ENCODE measurements at regions not wholly inside any gene's neighbourhood (a gene's known extent, or its start where the extent isn't known, plus 50 kb on each side); places are given as distances from the start of the nearest gene placed in this dataset.

GRCh38 chr3:177611752-177612334, 414.6 kb upstream of the TBL1XR1 start:
- no peak for TF ChIP-seq CTCF (IDR thresholded peaks at IDR 0.05; ENCODE audit: low read depth, low read length)
- no peak overlapping the region for H3K4me3 ChIP-seq (ENCODE audit: low read depth, low read length)

- H3K4me3 ChIP-seq (ENCODE audit: low read depth, low read length): no peak overlapping the region
- TF ChIP-seq CTCF (IDR thresholded peaks at IDR 0.05; ENCODE audit: low read depth, low read length): no peak
Measured at GRCh38 chr3:177613901-177614300, 416.6 kb upstream of the TBL1XR1 start.

GRCh38 chr3:177615015-177615414, 417.7 kb upstream of the TBL1XR1 start:
- no peak for TF ChIP-seq CTCF (IDR thresholded peaks at IDR 0.05; ENCODE audit: low read depth, low read length)
- no peak overlapping the region for H3K4me3 ChIP-seq (ENCODE audit: low read depth, low read length)

- no peak for TF ChIP-seq CTCF (IDR thresholded peaks at IDR 0.05; ENCODE audit: low read depth, low read length)
- H3K4me3 ChIP-seq (ENCODE audit: low read depth, low read length): no peak overlapping the region
Measured at GRCh38 chr3:177618873-177619733, 421.8 kb upstream of the TBL1XR1 start.

- TF ChIP-seq CTCF (IDR thresholded peaks at IDR 0.05; ENCODE audit: low read depth, low read length): no peak
- no peak overlapping the region for H3K4me3 ChIP-seq (ENCODE audit: low read depth, low read length)
Measured at GRCh38 chr3:177620073-177620472, 422.8 kb upstream of the TBL1XR1 start.

- no peak for TF ChIP-seq CTCF (IDR thresholded peaks at IDR 0.05; ENCODE audit: low read depth, low read length)
Measured at GRCh38 chr3:177622520-177622919, 425.2 kb upstream of the TBL1XR1 start.

GRCh38 chr3:177622982-177623617, 425.8 kb upstream of the TBL1XR1 start:
- no peak for TF ChIP-seq CTCF (IDR thresholded peaks at IDR 0.05; ENCODE audit: low read depth, low read length)
- H3K4me3 ChIP-seq (ENCODE audit: low read depth, low read length): no peak overlapping the region

More at GRCh38 chr3:177622520-177622919, 425.2 kb upstream of the TBL1XR1 start:
- no peak overlapping the region for H3K4me3 ChIP-seq (ENCODE audit: low read depth, low read length)

Measured in WI38 (cell line).